ENCODE measurements at regions not wholly inside any gene's neighbourhood (a gene's known extent, or its start where the extent isn't known, plus 50 kb on each side); places are given as distances from the start of the nearest gene placed in this dataset.

- Histone ChIP-seq H3K27me3 (ENCODE audit: control insufficient read depth, insufficient read depth, low read length) (no peaks in the 10 kb centered on the region), H2BK5ac (ENCODE audit: low read depth, low read length, poor library complexity, severe bottlenecking) (no peak overlapping the region), H2BK120ac (ENCODE audit: low read depth, low read length) (no peak overlapping the region), H2AK5ac (ENCODE audit: low read depth, low read length) (no peak overlapping the region), H2AFZ (replicated peaks; ENCODE audit: low read length, poor library complexity) (no peak overlapping the region), H3K4me2 (ENCODE audit: low read depth, low read length) (no peak overlapping the region), H3K23ac (ENCODE audit: low read depth, low read length) (no peak overlapping the region), H3K36me3 (ENCODE audit: control insufficient read depth, insufficient read depth, low read length) (no peaks in the 10 kb centered on the region), H3K14ac (replicated peaks; ENCODE audit: low read depth, low read length) (no peak overlapping the region), H3K9me3 (ENCODE audit: control insufficient read depth, insufficient read depth, low read length) (no peaks in the 10 kb centered on the region), H3K56ac (ENCODE audit: extremely low read depth, insufficient read depth, low read length) (no peak overlapping the region), H2BK20ac (ENCODE audit: low read depth, low read length) (no peak overlapping the region), H3K9me1 (ENCODE audit: insufficient read depth, low read length) (no peaks in the 10 kb centered on the region), H3K4me1 (ENCODE audit: control insufficient read depth, insufficient read depth, low read length) (no peaks in the 10 kb centered on the region), H2AK9ac (replicated peaks; ENCODE audit: low read depth, low read length, poor library complexity) (no peak overlapping the region), H4K5ac (ENCODE audit: low read depth, low read length) (no peak overlapping the region), H3K79me1 (ENCODE audit: low read depth in 1 of 2, low read length in 2 of 2) (no peaks in the 10 kb centered on the region), H3K18ac (ENCODE audit: low read depth, low read length) (no peak overlapping the region), H3K4ac (ENCODE audit: low read depth, low read length) (no peak overlapping the region), H4K20me1 (ENCODE audit: insufficient read depth, low read length) (no peaks in the 10 kb centered on the region), H4K8ac (ENCODE audit: low read depth in 2 of 2, low read length in 2 of 2) (no peak overlapping the region), H3K9ac (ENCODE audit: low read depth, low read length) (no peak overlapping the region), H4K91ac (ENCODE audit: insufficient read depth, low read depth, low read length) (no peak overlapping the region), H3K27ac (ENCODE audit: insufficient read depth, low read length) (no peak overlapping the region), H3K4me3 (ENCODE audit: insufficient read depth, low read depth, low read length) (no peak overlapping the region), H2BK15ac (ENCODE audit: low read depth, low read length) (no peak overlapping the region)
- no peak for DNase-seq
- TF ChIP-seq MAZ (IDR thresholded peaks at IDR 0.05; ENCODE audit: borderline replicate concordance, low read depth, low read length), result no peak
- TF ChIP-seq RFX5 (IDR thresholded peaks at IDR 0.05; ENCODE audit: low read depth, low read length), result no peak
- no peak for TF ChIP-seq POLR2A (IDR thresholded peaks at IDR 0.05; ENCODE audit: low read depth, low read length)
- no peak for TF ChIP-seq CHD1 (IDR thresholded peaks at IDR 0.05; ENCODE audit: low read depth, low read length)
- TF ChIP-seq NFE2L2 (IDR thresholded peaks at IDR 0.05; ENCODE audit: low read depth, low read length), result no peak
- TF ChIP-seq ELK1 (IDR thresholded peaks at IDR 0.05; ENCODE audit: borderline replicate concordance, low read depth, low read length), result no peak
- no peak for TF ChIP-seq FOS (IDR thresholded peaks at IDR 0.05; ENCODE audit: low read depth, low read length)
- no peak for TF ChIP-seq USF2 (IDR thresholded peaks at IDR 0.05; ENCODE audit: low read depth, low read length)
- TF ChIP-seq RCOR1 (IDR thresholded peaks at IDR 0.05; ENCODE audit: insufficient replicate concordance, low read length), result no peak
- dilution Hi-C loops (cut with HindIII; ENCODE audit: low sequenced_read_pairs, unreplicated experiment) (no loop called here), in situ Hi-C loops (cut with MboI; ENCODE audit: low sequenced_read_pairs) (no loop called here), intact Hi-C loops (cut with micrococcal nuclease) (no loop called here)
- no CpG with 5 or more reads among the region's 3 CpGs for WGBS, 2 experiments (ENCODE audit: extremely low coverage in 2 of 2, insufficient read length in 1 of 2)
- ChIA-PET CTCF (no interaction called here), POLR2A (ENCODE audit: unreplicated experiment) (interaction anchor here (0.6 kb wide), 1 partner anchor 317 kb away, joined by 3 read pairs; no protein-coding TSS in a partner anchor)
- no TSS peak for BruUV-seq (replicated peaks)
- no peak for ATAC-seq (ENCODE audit: low read depth)
Observed at GRCh38 chr4:138765442-138765841, 250.1 kb upstream of the NOCT start.
